ENCODE measurements at regions not wholly inside any gene's neighbourhood (a gene's known extent, or its start where the extent isn't known, plus 50 kb on each side); places are given as distances from the start of the nearest gene placed in this dataset.

DNA sequence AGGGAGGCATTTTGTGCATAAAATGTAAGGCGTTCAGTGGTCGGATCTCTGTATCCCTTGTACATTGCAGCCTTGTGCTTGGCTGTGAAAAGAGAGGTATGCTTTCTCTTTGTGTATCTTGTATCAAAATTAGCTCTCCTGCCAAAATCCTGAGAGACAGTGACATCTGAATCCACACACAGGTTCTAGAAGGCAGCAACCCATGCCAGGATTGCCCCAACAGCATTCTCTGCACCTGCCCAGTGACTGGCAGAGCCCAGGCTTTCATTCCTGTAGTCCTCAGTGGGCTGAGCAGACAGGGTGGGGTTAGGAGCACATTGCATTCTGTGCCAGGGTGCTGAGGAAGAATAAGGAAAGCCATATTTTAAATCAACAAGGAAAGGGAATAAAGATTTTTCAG lies 740.3 kb upstream of the RAB6C start:
- DNase-seq = no peak

GRCh38 chr2:129240061-129240460 lies 739.4 kb upstream of the RAB6C start:
- no peak for DNase-seq

DNA sequence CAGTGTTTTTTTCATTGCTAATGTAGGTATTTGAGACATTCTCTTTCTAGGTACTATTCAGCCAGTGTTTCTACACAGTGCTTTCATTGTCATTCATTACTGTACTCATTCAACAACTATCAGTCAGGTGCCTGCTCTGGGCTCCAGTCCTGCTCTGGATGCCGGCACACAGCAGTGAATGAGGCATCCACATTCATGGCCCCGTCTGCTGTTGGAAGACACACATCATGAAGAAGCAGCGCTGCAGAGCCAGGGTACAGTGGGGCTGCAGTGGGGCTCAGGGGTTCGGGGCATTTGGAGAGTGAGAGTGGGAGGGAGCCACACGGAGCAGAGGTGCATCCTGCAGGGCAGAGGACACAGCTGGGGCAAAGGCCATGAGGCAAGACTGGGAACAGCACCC lies 737.2 kb upstream of the RAB6C start:
- no peak for DNase-seq

- no peak for DNase-seq
These were observed 731.7 kb upstream of the RAB6C start for GRCh38 chr2:129247751-129248150.

DNA sequence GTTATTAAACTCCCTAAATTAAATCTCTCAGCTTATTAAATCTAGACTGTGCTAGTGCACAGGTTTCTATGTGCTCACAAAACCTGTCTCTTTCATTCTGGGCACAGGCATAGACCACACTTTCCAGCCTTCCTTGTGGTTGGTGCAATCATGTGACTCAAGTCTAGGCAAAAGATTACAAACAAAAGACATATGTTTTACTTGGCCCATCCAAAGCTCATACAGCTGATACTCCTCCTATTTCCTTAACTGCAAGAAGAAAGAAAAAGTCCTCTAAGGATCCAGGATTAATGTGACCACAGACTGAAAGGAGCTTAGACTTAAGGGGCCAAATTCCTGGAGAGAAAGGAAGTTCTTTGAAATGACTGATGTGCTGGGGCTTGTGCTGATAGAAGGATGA lies 731.3 kb upstream of the RAB6C start:
- DNase-seq = no peak

DNA sequence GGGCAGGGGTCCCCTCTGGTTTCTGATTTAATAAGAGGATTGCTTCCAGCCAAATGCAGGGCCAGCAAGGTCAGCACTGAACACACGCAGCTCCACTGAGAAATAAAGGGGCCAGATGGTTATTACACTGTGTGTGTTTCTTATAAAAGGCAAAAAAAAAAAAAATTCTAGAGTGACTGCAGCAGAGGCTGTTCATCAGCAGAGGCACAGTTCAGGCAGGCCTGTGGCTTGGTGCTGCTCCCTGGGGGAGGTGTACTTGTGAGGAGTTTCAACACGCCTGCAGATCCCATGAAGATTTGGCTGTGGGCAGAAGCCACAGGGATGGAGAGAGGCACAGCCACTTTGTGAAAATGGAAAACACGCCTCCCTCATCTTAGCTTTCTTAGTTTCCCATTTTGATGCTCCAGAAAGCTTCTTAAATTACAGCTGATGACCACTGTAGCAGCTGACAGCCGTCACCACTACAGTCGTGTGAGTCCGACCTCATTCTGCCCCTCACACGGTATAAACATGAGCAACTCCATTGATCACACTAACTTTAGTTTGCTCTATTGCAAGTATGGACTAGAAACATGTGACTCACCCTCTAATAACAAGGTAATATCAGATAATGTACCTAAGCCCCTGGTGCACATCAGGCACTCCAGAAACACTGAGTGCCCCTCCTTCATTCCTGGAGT lies 726.5 kb upstream of the RAB6C start:
- DNase-seq = no peak

DNA sequence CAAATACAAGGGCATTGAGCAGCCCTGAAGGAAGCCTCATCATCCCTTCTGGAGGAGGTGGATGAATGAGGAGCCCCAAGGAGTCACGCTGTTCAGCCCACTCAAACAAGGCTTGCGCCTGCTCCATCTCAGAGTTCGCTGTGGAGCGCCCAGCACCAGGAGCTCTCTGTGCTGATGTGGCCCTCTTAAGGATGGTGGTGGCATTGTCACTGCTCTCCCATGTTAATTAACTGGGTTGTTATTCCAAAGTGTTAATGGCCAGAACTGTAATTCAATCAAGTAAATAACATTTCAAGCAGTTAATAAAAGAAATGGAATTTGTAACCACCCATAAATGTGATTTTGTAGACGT lies 726.0 kb upstream of the RAB6C start:
- DNase-seq = no peak

DNA sequence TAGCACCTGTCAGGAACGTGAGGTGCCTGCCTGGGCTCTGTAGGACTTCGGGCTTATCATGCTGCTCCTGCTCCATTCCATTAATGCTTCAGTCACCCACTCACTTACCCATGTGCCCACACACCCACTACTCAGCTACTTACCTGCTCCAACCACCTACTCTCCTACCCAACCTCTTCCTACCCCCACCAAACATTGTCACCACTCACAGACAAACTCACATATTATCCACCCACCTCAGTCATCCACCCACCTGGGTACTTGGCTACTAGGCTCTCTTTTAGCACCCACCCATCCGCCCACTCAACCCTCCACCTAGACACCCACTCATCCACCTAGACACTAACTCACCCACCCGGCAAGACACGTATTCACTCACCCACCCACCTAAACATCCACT lies 724.7 kb upstream of the RAB6C start:
- DNase-seq = no peak

- DNase-seq = no peak
These were observed 723.7 kb upstream of the RAB6C start for GRCh38 chr2:129255610-129256313.

DNA sequence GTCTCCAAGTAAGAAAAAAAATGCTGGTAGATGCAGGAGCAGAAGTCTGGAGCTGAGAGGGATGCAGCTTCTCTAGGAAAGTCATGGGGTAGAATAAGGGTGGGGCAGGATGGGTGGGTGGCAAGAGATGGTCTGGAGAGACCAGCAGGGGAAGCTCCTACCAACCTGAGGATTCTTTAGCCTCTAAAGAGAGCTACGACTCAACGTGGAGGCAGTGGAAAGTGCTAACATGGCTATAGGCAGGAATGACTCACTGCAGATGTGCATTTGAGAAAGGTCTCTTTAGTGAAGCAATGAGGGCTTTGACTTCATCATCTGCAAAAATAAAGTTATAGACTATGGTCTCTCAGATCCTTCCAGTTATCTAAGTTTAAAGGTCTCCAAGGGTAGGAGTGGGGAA lies 722.8 kb upstream of the RAB6C start:
- no peak for DNase-seq

DNA sequence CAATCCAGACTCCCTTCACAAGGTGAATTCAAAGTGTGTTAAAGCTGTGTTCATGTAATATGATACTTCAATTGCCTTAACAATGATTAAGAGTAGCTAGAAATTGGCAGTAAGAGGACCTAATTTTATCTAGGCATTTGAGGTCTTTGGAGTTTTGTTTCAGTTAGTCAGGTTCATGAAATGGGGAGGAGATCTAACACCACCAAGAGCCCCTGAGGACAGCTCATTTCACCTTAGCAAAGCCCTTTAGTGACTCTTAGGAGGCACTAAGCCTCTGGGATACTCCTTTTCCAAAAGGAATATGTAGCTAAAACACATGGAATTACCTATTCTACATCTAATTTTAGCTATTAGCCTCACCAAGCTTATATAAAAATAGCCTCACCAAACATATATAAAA lies 716.5 kb upstream of the RAB6C start:
- no peak for DNase-seq

DNA sequence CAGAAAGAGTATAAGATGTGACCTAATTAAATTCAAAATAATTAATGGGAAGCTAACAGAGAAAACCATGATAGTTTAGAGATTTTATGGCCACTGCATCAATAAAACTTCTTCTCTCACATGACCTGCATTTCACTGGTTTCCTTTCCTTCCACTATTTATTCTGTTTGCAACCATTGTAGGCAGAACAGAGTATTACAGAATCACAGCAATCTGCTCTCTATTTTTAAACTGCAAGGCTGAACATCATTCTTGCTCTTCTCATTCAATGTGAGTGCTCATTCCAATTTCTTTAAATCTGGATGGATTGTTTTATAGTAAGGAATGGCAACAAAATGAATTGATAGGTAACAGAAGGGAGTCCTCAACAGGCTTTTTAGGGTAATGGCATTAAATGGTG lies 715.5 kb upstream of the RAB6C start:
- DNase-seq = no peak

- no peak for DNase-seq
These were observed 711.9 kb upstream of the RAB6C start for GRCh38 chr2:129267559-129267958.

DNA sequence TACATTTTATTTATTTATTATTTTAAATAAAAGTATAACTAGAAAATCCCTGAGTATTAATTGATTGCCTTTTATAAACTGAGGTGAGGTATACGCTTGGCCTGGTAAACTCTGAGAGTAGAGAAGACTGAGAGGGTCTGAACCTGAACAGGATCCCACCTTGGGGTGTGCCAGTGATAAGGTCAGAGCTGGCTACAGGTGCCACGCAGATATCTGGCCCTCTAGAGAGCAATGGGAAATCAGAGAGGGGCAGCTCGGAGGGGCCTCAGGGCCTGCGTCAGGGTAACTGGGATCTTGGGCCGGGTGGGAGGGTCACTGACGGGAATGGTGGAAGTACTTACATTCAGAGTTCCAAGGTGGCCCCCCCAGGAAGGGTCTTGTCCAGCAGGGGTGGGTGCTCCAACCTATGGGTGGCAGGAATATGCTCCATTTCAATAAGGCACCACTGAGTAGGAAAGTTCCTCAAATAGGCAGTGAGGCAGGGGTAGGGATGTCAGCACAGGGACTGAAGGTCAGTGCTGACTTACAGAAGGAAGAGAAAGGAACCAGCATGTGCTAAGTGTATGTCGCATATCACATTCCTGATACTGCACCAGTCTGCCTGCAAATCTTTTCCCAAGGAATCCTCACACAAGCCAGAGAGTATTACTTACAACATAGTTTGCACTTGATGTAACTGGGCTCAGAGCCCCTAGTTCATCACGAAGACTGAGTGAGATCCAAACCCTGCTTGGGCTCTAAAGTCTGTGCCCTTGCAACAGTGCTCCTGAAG lies 706.0 kb upstream of the RAB6C start:
- no peak for DNase-seq

DNA sequence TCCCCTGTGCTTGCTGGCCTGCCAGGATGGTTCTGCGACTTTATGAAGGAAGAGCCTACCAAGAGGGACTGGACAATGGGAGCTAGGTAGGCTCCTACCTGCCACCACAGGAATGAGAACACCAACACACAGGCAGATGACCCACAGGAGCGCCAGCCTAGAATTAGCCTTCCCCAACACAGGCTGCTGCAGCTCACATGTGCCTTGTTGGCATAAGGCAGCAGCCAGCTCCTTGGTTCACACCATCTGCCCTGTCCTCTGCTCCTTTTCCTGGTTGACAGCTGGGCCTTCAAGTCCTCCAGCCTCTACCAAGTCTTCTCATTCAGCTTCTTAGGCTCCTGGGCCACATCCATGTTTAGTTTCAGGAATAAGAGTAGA lies 705.4 kb upstream of the RAB6C start:
- no peak for DNase-seq

GRCh38 chr2:129274918-129275317 lies 704.5 kb upstream of the RAB6C start:
- no peak for DNase-seq

- DNase-seq = no peak
These were observed 703.8 kb upstream of the RAB6C start for GRCh38 chr2:129275706-129276105.

- DNase-seq = no peak
These were observed 702.4 kb upstream of the RAB6C start for GRCh38 chr2:129276978-129277584.

GRCh38 chr2:129277585-129277981 lies 701.9 kb upstream of the RAB6C start:
- DNase-seq = no peak

DNA sequence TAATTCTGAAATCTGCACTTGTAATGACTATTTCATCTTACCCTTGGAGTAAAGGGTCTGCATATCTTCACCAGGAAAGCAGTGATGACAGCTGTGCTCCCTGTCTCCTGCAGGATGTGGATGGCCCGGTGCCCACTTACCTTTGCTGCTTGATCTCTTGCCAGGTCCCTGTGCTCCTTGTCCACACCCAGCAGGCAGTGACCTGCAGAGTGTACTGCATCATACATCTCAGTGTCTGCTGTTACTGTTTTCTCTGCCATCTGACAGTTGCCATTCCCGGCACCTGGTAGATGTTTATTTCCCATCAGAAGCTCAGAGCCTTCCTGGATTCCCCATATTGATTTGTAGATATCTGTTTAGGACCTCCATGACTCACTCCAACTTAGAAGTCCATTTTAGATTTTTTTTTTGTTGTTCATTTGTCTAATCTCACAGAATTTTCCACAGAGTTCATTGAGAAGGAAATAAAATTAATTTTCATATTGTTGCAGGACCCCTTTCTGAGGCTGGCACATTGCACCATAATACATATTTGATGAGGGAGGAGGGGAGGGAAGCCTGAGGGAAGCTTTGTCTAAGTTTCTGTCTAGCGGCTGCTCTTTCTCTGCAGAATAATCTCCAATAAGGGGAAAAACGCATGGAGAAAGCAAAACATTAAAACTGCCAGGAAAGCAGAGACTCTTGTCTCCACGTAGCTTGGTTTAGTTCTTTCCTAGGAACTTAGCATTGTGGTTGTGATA lies 697.5 kb upstream of the RAB6C start:
- DNase-seq = no peak

GRCh38 chr2:129285012-129285411 lies 694.5 kb upstream of the RAB6C start:
- DNase-seq = no peak

- DNase-seq = no peak
These were observed 686.1 kb upstream of the RAB6C start for GRCh38 chr2:129293326-129293725.

DNA sequence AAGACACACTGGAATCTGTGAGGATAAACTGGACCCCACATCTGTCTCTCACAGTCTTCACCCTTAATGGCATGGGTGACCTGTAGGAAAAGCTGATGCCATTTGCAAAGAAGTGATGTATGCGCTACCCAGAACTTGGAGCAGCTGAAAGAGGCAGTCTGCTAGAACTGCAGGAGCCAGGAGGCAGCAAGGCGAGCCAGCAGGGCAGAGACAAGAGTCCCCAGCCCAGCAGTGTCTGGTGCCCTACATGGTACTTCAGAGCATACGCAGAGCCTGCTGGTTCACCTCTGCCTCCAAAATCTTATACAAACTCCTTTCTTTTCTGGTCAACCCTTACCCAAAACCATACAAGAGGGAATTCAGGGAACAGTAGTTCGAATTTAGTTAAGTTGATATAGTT lies 683.1 kb upstream of the RAB6C start:
- no peak for DNase-seq

All from stimulated activated CD4-positive, alpha-beta T cell treated with anti-CD3 and anti-CD28 coated beads, Interleukin-4, amount 100 ng/mL, for 4 hours (primary cell).